HL-60 (cell line): ENCODE measurements at regions not wholly inside any gene's neighbourhood (a gene's known extent, or its start where the extent isn't known, plus 50 kb on each side); places are given as distances from the start of the nearest gene placed in this dataset.

Source experiments
- DNase-seq, 2 experiments: peaks; one replicate each; pipeline ENCODE4 v3.0.0-alpha.2; 2010 to 2020; ENCODE audit warnings: low read depth in 1 of 2, low spot score in 1 of 2
- H3K27ac ChIP-seq: fragments of 250-450 bp; sonication (Bioruptor Pico); replicated peaks from 2 replicates; pipeline ENCODE4 v1.5.1; 2020; ENCODE audit warnings: mild to moderate bottlenecking, moderate library complexity
- H3K27me3 ChIP-seq: fragments of 250-450 bp; sonication (Bioruptor Pico); 2 replicates; pipeline ENCODE4 v1.5.1; 2021; ENCODE audit warnings: mild to moderate bottlenecking, moderate library complexity; ENCODE audit not compliant: insufficient read depth, poor library complexity, severe bottlenecking
- H3K4me3 ChIP-seq: replicated peaks from 2 replicates; pipeline ENCODE4 v1.5.1; 2011; ENCODE audit warnings: mild to moderate bottlenecking, control low read depth, low read length; ENCODE audit not compliant: insufficient read depth
- GABPA ChIP-seq: IDR thresholded peaks from 2 replicates; pipeline ENCODE4 v1.6.1; 2012; ENCODE audit warnings: low read depth
- POLR2AphosphoS5 ChIP-seq: IDR thresholded peaks from 2 replicates; pipeline ENCODE4 v1.6.1; 2012; ENCODE audit warnings: low read depth
- SPI1 ChIP-seq: IDR thresholded peaks from 2 replicates; pipeline ENCODE4 v1.6.1; 2012; ENCODE audit warnings: low read depth, mild to moderate bottlenecking, borderline replicate concordance
- TF ChIP-seq, protein P1 (sequence below): IDR thresholded peaks from one replicate; pipeline ENCODE4 v1.5.1; 2011; ENCODE audit warnings: low read length, control low read depth, inconsistent platforms; ENCODE audit not compliant: insufficient read depth
- TF ChIP-seq, protein P2 (sequence below): IDR thresholded peaks from 2 replicates; pipeline ENCODE4 v1.6.1; 2012; ENCODE audit warnings: low read depth; ENCODE audit not compliant: insufficient replicate concordance

- Histone ChIP-seq H3K4me3 (no peak overlapping the region), H3K27me3 (no peaks in the 10 kb centered on the region), H3K27ac (no peak overlapping the region)
- DNase-seq, result no peak
- TF ChIP-seq SPI1 (no peak), GABPA (no peak), POLR2AphosphoS5 (no peak)
- TF ChIP-seq, protein P1, sequence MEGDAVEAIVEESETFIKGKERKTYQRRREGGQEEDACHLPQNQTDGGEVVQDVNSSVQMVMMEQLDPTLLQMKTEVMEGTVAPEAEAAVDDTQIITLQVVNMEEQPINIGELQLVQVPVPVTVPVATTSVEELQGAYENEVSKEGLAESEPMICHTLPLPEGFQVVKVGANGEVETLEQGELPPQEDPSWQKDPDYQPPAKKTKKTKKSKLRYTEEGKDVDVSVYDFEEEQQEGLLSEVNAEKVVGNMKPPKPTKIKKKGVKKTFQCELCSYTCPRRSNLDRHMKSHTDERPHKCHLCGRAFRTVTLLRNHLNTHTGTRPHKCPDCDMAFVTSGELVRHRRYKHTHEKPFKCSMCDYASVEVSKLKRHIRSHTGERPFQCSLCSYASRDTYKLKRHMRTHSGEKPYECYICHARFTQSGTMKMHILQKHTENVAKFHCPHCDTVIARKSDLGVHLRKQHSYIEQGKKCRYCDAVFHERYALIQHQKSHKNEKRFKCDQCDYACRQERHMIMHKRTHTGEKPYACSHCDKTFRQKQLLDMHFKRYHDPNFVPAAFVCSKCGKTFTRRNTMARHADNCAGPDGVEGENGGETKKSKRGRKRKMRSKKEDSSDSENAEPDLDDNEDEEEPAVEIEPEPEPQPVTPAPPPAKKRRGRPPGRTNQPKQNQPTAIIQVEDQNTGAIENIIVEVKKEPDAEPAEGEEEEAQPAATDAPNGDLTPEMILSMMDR, result no peak
- TF ChIP-seq, protein P2, sequence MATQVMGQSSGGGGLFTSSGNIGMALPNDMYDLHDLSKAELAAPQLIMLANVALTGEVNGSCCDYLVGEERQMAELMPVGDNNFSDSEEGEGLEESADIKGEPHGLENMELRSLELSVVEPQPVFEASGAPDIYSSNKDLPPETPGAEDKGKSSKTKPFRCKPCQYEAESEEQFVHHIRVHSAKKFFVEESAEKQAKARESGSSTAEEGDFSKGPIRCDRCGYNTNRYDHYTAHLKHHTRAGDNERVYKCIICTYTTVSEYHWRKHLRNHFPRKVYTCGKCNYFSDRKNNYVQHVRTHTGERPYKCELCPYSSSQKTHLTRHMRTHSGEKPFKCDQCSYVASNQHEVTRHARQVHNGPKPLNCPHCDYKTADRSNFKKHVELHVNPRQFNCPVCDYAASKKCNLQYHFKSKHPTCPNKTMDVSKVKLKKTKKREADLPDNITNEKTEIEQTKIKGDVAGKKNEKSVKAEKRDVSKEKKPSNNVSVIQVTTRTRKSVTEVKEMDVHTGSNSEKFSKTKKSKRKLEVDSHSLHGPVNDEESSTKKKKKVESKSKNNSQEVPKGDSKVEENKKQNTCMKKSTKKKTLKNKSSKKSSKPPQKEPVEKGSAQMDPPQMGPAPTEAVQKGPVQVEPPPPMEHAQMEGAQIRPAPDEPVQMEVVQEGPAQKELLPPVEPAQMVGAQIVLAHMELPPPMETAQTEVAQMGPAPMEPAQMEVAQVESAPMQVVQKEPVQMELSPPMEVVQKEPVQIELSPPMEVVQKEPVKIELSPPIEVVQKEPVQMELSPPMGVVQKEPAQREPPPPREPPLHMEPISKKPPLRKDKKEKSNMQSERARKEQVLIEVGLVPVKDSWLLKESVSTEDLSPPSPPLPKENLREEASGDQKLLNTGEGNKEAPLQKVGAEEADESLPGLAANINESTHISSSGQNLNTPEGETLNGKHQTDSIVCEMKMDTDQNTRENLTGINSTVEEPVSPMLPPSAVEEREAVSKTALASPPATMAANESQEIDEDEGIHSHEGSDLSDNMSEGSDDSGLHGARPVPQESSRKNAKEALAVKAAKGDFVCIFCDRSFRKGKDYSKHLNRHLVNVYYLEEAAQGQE, result no peak
Observed at GRCh38 chr5:67878933-67879332, 336.6 kb upstream of the PIK3R1 start.

GRCh38 chr5:67876371-67876770 is 339.2 kb upstream of the PIK3R1 start:
- Histone ChIP-seq H3K27ac (no peak overlapping the region), H3K4me3 (no peak overlapping the region), H3K27me3 (no peaks in the 10 kb centered on the region)
- no peak for DNase-seq
- TF ChIP-seq, protein P2, result no peak
- TF ChIP-seq SPI1, result no peak
- TF ChIP-seq, protein P1, result no peak
- TF ChIP-seq POLR2AphosphoS5, result no peak
- TF ChIP-seq GABPA, result no peak

DNA sequence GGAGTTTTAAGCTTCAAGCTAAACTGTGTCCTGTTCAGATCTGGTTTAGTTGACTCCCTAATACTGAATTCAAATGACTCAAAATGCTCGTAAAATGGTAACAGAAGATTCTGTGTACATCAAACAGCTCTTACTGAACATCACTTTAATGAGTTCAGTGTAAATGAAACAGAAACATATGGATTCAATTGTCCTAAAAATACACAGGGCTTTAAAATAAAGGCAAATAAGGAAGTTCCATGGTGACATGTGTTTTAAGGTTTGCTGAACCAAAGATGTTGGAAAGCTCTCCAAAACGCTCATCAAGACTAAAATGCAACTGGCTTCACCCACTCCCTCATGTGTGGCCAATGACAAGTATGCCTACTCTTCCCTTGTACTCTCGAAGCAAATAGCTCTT is 340.0 kb upstream of the PIK3R1 start:
- TF ChIP-seq POLR2AphosphoS5 (no peak), GABPA (no peak), SPI1 (no peak)
- TF ChIP-seq, protein P2, result no peak
- TF ChIP-seq, protein P1, result no peak
- no peak for DNase-seq
- H3K4me3 ChIP-seq, result no peak overlapping the region

More for the DNA sequence above, 340.0 kb upstream of the PIK3R1 start:
- H3K27ac ChIP-seq, result no peak overlapping the region
- H3K27me3 ChIP-seq, result no peaks in the 10 kb centered on the region
